ENCODE measurements at regions not wholly inside any gene's neighbourhood (a gene's known extent, or its start where the extent isn't known, plus 50 kb on each side); places are given as distances from the start of the nearest gene placed in this dataset.

DNA sequence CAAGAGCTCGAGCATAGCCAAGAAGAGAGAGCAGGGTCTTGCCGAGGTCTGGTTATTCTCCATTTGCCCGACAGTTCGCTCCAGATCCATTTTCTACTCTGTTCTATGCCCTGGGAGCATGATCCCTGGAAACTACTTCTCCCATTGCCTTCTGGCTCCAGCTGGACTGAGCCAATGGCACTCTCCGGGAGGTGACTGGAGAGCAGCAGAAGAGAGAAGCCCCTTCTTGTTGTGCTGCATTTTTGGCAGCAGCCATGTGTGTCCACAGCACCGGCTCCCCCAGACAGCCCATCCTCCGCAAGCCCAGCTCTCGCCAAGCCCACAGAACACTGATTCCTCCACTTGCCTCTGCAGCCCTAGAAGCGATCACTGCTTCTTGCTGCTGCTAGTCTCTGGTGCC is 345.5 kb downstream of the TNS1 start:
- TF ChIP-seq, protein P1, sequence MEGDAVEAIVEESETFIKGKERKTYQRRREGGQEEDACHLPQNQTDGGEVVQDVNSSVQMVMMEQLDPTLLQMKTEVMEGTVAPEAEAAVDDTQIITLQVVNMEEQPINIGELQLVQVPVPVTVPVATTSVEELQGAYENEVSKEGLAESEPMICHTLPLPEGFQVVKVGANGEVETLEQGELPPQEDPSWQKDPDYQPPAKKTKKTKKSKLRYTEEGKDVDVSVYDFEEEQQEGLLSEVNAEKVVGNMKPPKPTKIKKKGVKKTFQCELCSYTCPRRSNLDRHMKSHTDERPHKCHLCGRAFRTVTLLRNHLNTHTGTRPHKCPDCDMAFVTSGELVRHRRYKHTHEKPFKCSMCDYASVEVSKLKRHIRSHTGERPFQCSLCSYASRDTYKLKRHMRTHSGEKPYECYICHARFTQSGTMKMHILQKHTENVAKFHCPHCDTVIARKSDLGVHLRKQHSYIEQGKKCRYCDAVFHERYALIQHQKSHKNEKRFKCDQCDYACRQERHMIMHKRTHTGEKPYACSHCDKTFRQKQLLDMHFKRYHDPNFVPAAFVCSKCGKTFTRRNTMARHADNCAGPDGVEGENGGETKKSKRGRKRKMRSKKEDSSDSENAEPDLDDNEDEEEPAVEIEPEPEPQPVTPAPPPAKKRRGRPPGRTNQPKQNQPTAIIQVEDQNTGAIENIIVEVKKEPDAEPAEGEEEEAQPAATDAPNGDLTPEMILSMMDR (IDR thresholded peaks at IDR 0.05; ENCODE audit: insufficient read depth, low read depth, low read length): no peak
- TF ChIP-seq EZH2 (IDR thresholded peaks at IDR 0.05; ENCODE audit: insufficient read depth, low read length): no peak
